Activated B cell treated with CpG ODN at 0.5 μM for 24 hours (primary cell): ENCODE measurements at regions not wholly inside any gene's neighbourhood (a gene's known extent, or its start where the extent isn't known, plus 50 kb on each side); places are given as distances from the start of the nearest gene placed in this dataset.
"Not testable (repeated sequence)": the region's sequence is repeated elsewhere in the genome, so short reads cannot be mapped to it uniquely, and the experiment has no call there.

ENCODE experiments used
- ATAC-seq: fragments of 200-7000 bp; cut with Tn5 transposase; one replicate; pipeline ENCODE4 v1.10.0; 2021; ENCODE audit warnings: low read depth, mild to moderate bottlenecking, moderate library complexity
- CTCF ChIA-PET: fragments of 350-600 bp; sonication (Branson Sonifier 250); formaldehyde crosslinking; loops from one replicate; lab custom pipeline; 2021; ENCODE audit warnings: antibody characterized with exemption; lab: Charles Lee
- POLR2A ChIA-PET: fragments of 350-600 bp; sonication (Branson Sonifier 250); formaldehyde crosslinking; loops from one replicate; lab custom pipeline; 2021; ENCODE audit warnings: antibody characterized with exemption; lab: Charles Lee
- DNase-seq: peaks from one replicate; pipeline ENCODE4 v3.0.0; 2022
- H3K27ac Mint-ChIP-seq: one replicate; pipeline ENCODE4 v1.8.0; 2020; ENCODE audit warnings: mixed read lengths
- H3K27me3 Mint-ChIP-seq: one replicate; pipeline ENCODE4 v1.8.0; 2021; ENCODE audit warnings: mixed read lengths
- H3K36me3 Mint-ChIP-seq: one replicate; pipeline ENCODE4 v1.8.0; 2021; ENCODE audit warnings: low read depth, mixed read lengths
- H3K4me1 Mint-ChIP-seq: one replicate; pipeline ENCODE4 v1.8.0; 2021; ENCODE audit warnings: mixed read lengths
- H3K4me3 Mint-ChIP-seq: one replicate; pipeline ENCODE4 v1.8.0; 2020; ENCODE audit warnings: mild to moderate bottlenecking, mixed read lengths
- H3K9me3 Mint-ChIP-seq: one replicate; pipeline ENCODE4 v1.8.0; 2020; ENCODE audit warnings: mixed read lengths
- intact Hi-C: fragments of 100-400 bp; cut with micrococcal nuclease; formaldehyde crosslinking; loops from one replicate; pipeline ENCODE4 v1.15.1; 2024
- TF ChIP-seq, protein P1 (sequence below): fragments of 200-600 bp; IDR thresholded peaks from one replicate; pipeline ENCODE4 v1.8.0; 2022; ENCODE audit warnings: antibody characterized with exemption, mild to moderate bottlenecking

DNA sequence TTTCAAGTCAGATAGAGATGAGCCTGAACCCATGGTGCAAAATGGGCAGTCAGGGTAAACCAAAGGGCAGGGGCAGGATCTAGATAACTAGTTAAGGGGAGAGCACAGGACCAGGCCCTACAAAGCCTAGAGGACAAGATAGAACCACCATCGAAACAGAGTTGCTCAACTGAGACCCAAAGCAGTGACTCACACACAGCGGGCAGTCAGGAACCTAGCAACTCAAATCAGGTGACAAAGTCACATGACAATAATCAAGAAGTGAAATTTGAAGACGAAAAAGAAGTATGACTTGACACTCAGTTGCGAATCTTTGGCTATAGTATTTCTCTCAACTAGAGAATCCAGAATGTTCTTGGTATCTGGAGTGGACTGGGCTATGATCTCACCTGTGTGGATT lies 136.0 kb upstream of the PTPRG start:
- no peak overlapping the region for H3K27ac Mint-ChIP-seq
- TF ChIP-seq, protein P1, sequence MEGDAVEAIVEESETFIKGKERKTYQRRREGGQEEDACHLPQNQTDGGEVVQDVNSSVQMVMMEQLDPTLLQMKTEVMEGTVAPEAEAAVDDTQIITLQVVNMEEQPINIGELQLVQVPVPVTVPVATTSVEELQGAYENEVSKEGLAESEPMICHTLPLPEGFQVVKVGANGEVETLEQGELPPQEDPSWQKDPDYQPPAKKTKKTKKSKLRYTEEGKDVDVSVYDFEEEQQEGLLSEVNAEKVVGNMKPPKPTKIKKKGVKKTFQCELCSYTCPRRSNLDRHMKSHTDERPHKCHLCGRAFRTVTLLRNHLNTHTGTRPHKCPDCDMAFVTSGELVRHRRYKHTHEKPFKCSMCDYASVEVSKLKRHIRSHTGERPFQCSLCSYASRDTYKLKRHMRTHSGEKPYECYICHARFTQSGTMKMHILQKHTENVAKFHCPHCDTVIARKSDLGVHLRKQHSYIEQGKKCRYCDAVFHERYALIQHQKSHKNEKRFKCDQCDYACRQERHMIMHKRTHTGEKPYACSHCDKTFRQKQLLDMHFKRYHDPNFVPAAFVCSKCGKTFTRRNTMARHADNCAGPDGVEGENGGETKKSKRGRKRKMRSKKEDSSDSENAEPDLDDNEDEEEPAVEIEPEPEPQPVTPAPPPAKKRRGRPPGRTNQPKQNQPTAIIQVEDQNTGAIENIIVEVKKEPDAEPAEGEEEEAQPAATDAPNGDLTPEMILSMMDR = no peak
- H3K36me3 Mint-ChIP-seq = no peaks in the 10 kb centered on the region
- ATAC-seq = no peak
- no peaks in the 10 kb centered on the region for H3K4me1 Mint-ChIP-seq
- peaks cover 1% of the 10 kb centered on the region for H3K27me3 Mint-ChIP-seq
- intact Hi-C loops = no loop called here
- ChIA-PET POLR2A (no interaction called here), CTCF (no interaction called here)
- H3K4me3 Mint-ChIP-seq = no peak overlapping the region
- no peaks in the 10 kb centered on the region for H3K9me3 Mint-ChIP-seq
- no peak for DNase-seq

DNA sequence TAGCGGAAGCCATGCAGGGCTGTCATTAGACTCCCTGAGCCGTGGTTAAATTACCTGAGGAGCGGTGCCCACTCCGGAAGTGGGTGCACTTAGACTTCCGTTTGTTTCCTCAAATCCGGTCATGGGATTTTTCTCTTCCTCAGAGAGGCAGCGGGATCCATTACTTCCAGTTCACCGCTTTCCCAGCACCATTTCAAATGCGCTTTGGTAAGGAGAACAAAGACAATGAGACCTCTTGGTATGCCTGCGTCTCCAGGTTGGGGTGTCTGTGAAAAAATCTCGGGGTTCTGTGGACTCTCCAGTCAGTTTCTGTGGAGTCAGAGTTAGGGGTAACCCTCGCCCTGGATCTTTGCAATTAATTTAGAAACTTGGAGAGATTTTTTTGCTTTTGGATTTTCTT lies 132.3 kb upstream of the PTPRG start:
- Mint-ChIP-seq H3K4me1 (no peaks in the 10 kb centered on the region), H3K36me3 (no peaks in the 10 kb centered on the region), H3K9me3 (no peaks in the 10 kb centered on the region), H3K4me3 (no peak overlapping the region), H3K27me3 (peaks cover 1% of the 10 kb centered on the region), H3K27ac (no peak overlapping the region)
- ATAC-seq (no peak), DNase-seq (no peak)
- ChIA-PET POLR2A (no interaction called here), CTCF (no interaction called here)
- intact Hi-C loops = no loop called here
- TF ChIP-seq, protein P1 = no peak

GRCh38 chr3:61434901-61435300 lies 126.5 kb upstream of the PTPRG start:
- H3K9me3 Mint-ChIP-seq, ATAC-seq, intact Hi-C loops, CTCF ChIA-PET, H3K27ac Mint-ChIP-seq, H3K4me3 Mint-ChIP-seq, H3K36me3 Mint-ChIP-seq, H3K4me1 Mint-ChIP-seq, DNase-seq, H3K27me3 Mint-ChIP-seq, POLR2A ChIA-PET: not testable (repeated sequence)

DNA sequence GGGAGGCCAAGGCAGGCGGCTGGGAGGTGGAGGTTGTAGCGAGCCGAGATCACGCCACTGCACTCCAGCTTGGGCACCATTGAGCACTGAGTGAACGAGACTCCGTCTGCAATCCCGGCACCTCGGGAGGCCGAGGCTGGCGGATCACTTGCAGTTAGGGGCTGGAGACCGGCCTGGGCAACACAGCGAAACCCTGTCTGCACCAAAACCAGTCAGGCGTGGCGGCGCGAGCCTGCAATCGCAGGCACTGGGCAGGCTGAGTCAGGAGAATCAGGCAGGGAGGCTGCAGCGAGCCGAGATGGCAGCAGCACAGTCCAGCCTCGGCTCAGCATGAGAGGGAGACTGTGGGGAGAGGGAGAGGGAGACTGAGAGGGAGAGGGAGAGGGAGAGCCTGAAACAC lies 126.0 kb upstream of the PTPRG start:
- H3K4me3 Mint-ChIP-seq, H3K27me3 Mint-ChIP-seq, ATAC-seq, intact Hi-C loops, CTCF ChIA-PET, DNase-seq, H3K4me1 Mint-ChIP-seq, H3K27ac Mint-ChIP-seq, POLR2A ChIA-PET, H3K36me3 Mint-ChIP-seq, H3K9me3 Mint-ChIP-seq: not testable (repeated sequence)

DNA sequence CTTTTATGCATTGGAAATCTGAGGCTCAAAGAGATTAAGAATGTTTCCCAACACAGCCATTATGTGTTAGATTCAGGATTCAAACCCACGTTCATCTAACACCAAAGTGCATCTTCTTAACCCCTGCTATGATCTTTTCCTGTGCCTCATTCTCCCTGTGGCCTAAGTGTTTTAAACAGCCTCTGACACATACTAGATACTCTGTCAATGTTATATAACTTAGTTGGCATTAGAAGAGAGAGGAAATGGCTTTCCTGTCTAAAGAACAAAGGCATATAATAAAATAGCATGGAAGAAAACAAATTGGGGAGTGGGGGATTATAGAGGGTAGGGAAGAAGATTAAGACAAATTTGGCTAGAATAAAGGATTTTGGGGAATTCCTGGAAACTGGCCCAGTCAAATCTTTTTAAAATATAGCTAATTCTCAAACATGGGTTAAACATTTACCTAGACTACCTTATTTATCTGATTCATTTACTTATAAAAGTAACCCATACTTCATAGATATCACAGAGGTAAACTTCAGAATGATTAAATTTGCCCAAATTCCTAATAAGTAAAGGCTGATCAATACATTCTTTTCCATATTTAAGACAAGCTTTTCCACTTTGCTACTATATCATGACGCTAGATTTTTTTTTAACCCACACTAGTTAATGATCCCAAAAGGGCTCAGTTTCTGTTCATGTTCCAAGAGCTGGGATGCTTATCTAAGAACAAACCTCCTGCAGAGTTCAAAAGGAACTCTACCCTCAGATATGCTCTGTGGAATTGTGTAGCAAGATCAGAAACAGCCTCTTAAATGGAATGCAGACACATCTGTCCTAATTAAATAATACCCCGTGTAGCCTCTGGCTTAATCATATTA lies 122.9 kb upstream of the PTPRG start:
- Mint-ChIP-seq H3K27ac (no peak overlapping the region), H3K27me3 (no peaks in the 10 kb centered on the region), H3K4me1 (no peaks in the 10 kb centered on the region), H3K4me3 (no peak overlapping the region), H3K9me3 (no peaks in the 10 kb centered on the region), H3K36me3 (no peaks in the 10 kb centered on the region)
- CTCF ChIA-PET = no interaction called here
- POLR2A ChIA-PET = no interaction called here
- DNase-seq = no peak
- TF ChIP-seq, protein P1 = no peak
- intact Hi-C loops = no loop called here
- ATAC-seq = no peak

GRCh38 chr3:61439122-61439458 lies 122.3 kb upstream of the PTPRG start:
- no peak overlapping the region for H3K27ac Mint-ChIP-seq
- H3K4me1 Mint-ChIP-seq = no peaks in the 10 kb centered on the region
- intact Hi-C loops = no loop called here
- DNase-seq = no peak
- no peaks in the 10 kb centered on the region for H3K9me3 Mint-ChIP-seq
- no peak overlapping the region for H3K4me3 Mint-ChIP-seq
- ATAC-seq = no peak
- no peaks in the 10 kb centered on the region for H3K36me3 Mint-ChIP-seq
- TF ChIP-seq, protein P1 = no peak
- ChIA-PET POLR2A (no interaction called here), CTCF (no interaction called here)
- H3K27me3 Mint-ChIP-seq = no peaks in the 10 kb centered on the region
